ENCODE measurements at regions not wholly inside any gene's neighbourhood (a gene's known extent, or its start where the extent isn't known, plus 50 kb on each side); places are given as distances from the start of the nearest gene placed in this dataset.
"Not testable (repeated sequence)": the region's sequence is repeated elsewhere in the genome, so short reads cannot be mapped to it uniquely, and the experiment has no call there.

DNA sequence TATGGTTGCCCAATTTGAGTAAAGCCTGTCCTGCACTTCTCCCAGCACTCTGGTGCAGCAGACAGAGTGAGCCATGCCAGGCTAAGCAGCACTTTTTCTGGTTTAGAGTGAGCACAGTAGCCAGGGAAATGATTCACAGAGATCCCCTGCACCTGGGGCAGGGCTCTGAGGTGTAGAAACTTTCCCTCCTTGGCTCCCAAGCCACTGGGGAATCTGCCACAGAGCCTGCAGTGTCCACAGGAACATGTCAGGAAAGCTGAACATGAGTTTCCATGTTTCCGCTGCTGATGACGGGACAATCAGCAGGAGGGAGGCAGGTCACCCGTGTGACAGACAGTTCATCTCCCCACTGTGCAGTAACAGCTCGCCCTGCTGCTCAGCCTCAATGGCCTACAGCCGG is 429.9 kb upstream of the B3GAT1 start:
- DNase-seq: no peak

DNA sequence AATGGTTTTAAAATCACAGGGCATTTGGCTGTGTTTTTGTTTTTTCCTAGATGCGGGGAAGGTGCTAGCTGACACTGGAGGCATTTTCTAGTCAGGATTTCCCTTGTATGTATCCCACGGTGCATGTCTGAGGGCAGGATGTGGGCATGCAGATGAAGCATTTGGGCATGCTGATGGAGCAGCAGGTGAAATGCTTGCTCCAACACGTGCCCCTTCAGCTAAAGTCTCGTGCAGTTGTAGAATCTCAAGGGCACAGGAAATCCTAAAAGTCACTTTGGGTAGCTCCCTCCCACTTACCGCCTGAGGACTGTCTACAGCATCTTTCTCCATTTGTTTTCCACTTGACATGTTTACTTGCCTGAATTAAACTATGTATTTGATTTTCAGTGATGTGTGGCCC is 429.4 kb upstream of the B3GAT1 start:
- DNase-seq: no peak

DNA sequence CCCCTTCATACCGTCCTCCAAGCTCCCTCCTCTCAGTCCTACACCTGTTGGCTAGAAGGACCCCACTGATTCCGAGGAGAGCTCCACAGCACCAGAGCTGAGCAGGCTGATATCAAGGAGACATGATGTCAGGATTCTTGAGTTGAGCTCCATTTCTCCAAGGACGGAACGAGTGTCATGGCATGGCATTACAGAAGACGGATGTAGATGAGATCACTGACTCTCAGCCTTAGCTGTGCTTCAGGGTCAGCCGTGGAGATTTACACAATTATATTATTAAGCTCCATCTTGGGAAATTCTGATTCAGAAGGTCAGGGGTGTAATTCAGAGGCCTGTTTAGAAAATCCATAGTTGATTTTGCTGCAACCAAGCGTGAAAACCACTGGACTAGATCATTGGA is 428.9 kb upstream of the B3GAT1 start:
- no peak for DNase-seq

DNA sequence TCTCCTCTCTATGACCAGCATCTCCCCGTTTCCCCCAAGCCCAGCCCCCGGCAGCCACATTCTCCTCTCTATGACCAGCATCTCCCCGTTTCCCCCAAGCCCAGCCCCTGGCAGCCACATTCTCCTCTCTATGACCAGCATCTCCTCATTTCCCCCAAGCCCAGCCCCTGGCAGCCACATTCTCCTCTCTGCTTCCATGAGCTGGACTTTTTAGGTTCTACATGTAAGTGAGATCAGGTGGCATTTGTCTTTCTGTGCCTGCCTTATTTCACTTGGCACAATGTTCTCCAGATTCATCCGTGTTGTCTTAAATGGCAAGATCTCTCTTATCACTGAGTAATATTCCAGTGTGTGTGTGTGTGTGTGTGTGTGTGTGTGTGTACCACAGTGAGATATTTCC is 428.1 kb upstream of the B3GAT1 start:
- DNase-seq: not testable (repeated sequence)

DNA sequence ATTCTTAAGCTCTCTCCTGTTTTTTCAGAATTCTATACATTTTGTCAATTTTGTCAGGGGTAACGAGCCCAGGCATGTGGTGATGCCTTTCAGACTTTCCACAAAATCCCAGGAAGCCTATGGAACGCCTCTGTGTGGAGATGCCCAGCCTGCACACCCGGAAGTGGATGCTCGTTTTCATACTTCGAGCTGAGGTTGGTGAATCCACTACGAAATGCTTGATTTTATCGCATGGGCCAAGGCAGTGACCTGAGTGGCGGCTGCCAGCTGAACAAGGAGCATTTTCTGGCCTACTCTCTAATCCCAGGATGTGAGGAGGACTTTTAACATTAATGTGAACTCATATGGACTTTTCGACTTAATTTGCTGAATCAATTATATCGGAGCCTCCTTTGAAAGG is 426.7 kb upstream of the B3GAT1 start:
- DNase-seq: no peak

DNA sequence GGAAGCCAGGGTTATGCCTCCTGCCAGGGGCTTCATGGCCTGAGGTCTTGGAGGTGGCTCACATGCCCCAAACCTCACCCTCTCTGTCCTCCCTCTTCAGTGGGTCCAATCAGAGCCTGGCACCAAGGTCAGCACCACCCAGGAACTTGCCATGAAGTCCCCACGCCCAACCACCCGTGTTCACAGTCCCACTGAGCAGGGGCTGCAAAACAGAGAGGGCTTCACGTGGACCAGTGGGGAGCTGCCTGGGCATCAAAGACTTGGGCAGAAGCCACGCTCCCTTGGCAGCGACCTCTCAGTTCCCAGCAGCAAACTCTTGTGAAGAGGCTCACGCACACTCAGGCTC is 425.8 kb upstream of the B3GAT1 start:
- DNase-seq: no peak

DNA sequence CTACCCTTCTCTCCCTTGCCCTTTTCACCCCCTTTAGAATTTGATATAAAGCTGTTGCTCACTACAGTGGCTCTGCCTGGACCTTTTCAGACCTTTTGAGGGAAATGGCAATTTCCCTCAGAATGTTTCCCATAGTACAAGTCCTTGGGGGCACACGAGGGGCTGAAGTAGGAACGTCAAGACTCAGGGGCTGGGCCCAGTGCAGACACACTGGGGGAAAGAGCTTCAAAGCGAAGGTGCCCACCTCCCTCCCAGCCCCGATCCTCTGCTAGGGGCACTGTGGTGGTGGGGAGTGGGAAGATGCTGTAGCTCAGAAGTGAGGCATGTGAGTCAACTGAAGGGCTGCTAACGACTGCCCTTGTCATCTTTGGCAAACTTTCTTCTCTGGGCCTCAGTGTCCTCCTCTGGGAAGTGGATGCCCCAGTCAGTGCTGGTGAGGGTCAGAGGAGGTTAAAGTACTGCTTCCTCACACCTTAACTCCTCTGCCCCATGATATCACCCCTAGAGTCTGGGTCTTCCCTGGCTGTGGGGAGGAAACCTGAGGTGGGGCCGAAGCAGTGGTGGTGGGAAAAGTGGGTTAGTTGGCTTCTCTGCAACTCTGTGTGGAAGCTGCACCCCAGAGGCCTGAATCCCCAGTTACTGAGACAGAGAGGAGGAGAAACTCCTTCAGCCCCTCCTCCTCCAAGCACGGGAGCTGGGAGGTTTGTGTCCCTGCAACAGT is 425.3 kb upstream of the B3GAT1 start:
- DNase-seq: no peak

DNA sequence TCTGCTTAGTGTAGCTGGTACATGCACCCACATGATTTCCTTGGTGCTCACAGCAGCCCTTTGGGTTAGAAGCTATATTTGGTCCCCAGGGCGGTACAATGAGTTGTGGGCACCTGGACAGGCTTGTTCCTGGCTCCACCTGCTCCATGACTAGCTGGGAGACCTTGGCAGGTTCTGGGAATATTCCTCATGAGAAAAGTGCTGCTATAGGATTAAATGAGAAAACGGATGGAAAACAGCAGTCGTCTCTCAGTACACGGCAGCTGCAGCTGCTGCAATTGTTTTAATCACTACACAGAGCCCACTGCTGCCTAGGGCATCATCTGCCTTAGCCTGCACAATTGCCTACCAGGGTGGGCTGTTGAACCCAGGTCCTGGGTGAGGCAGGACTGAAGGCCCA is 424.5 kb upstream of the B3GAT1 start:
- DNase-seq: no peak

DNA sequence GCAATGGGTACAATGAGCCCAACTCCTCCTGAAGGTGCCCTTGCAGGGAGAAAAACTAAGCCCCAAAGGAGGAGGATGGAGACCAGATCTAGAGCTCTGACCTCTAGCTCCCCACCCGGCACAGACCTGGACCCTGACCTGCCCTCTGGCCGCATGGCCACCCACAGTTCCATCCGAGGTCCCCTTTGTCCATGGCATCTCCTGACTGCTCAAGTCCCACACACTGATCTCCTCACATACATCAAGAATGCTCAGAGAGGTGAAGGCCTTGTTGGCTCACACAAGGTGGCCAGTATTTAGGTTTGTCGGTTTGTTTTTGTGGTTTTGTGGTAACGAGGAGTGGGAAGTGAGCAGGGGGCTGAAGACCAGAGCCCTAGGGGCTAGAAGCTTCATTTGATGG is 423.5 kb upstream of the B3GAT1 start:
- no peak for DNase-seq

DNA sequence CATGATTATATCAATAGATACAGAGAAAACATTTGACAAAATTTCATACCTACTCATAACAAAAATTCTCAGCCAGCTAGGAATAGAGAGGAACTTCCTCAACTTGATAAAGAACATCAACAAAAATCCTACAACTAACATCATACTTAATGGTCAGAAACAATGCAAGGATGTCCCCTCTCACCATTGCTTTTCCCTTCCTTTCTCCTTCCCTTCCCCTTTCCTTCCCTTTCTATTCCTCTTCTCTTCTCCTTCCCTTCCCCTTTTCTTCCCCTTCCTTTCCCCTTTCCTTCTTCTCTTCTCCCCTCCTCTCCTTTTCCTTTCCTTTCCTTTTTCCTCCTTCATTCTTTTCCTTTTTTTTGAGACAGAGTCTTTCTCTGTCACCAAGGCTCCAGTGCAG is 418.3 kb upstream of the B3GAT1 start:
- DNase-seq: no peak

DNA sequence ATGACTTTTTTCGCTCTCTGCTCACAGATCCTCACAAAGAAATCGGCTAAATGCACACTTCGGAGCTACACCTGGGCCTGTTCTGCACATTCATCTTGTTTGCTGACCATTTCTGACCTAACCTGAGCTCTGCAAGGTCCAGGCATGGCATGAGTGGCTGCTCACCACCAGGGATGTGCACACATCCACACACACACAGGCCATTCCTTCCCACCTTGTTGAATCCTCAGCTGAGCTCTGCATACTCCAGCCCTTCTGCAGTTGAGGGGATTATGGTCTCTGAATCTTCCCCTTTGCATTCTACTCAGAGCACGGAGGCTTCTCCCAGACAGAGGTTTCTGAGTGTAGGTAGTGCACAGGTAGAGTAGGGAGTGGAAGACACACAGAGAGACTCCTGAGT is 411.9 kb upstream of the B3GAT1 start:
- no peak for DNase-seq

DNA sequence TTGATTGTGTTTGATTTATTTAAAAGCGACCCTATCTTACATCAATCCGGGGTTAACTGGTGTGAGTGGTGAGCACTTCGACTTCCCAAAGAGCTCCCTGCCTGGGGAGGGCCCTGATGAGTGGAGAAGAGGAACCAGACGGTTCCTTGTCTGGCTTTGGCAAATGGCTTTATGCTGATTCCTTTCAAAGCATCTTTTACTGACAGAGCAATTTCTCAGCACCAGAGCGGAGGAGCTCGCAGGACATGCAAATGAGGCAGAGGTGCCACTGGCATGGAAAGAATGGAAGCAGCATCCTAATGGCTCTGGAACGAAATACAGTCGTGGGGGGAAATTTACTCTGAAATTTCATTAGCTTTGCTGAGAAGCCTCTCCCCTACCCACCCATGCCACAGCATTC is 410.9 kb upstream of the B3GAT1 start:
- no peak for DNase-seq

DNA sequence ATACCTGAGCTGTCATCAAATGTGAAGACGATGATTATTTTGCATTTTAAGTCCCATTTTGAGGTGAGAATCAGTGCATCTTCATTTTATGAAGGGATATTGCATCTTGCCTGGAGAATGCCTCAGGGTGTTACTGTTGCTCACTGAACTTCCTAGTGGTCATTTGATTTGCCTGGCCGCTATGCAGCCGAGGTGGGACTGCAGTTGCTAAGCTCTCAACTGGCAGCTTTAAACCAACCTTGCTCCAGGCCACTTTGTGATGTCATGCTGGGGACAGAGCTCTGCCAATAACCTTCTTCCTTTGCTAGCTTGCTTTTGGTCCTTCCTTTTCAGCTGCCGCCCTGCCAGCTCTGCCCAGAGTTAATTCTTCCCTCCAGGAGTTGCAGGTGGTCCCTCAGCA is 409.4 kb upstream of the B3GAT1 start:
- no peak for DNase-seq

DNA sequence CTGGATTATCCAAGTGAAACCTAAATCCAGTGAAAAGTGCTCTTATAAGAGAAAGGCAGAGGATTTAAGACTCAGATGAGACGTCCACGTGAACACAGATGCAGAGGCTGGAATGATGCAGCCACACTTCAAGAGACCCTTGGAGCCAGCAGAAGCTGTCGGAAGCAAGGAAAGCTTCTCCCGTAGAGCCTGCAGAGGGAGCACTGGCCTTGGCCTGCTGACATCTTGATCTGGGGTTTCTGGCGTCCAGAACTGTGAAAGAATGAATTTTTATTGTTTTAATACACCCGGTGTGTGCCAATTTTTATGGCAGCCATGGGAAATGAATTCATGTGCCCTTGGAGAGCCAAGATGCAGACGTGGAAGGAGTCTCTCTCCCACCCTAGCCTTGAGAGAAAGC is 407.0 kb upstream of the B3GAT1 start:
- DNase-seq: no peak

DNA sequence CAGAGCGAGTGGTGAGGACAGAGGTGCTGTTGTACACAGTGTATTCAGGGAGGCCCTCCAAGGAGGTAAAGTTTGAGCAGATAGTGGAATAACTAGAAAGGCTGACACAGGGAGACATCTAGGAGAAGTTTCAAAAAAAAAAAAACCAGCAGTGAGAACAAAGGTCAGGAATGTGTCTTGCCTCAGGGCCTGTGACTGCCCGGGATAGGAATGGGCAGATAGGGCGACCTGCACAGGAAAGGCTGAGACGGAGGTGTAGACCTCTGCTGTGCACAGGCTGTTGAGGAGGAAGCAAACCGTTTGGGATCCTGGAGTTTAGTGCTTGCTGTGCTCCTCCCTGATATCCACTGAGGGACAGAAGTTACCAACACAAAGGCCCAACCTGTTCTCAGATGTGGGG is 406.5 kb upstream of the B3GAT1 start:
- no peak for DNase-seq

DNA sequence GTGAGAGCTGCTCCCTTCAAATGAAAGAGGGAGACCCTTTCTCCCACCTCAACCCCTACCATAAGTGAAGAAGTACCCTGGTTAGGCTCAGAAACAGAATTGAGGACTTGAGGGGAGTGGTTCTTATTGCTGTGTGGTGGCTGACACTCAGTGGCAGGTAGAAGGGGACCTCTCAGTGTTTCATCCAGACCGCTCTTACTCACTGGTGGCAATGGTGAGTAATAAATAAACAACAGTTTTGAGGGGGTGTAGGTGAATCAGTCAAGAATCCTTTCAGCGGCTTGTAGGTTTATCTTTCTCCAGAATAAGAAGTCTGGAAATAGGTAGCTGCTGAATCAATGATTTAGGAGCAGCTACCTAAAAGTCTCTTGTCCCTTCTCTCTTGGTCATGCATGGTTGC is 403.4 kb upstream of the B3GAT1 start:
- DNase-seq: no peak

DNA sequence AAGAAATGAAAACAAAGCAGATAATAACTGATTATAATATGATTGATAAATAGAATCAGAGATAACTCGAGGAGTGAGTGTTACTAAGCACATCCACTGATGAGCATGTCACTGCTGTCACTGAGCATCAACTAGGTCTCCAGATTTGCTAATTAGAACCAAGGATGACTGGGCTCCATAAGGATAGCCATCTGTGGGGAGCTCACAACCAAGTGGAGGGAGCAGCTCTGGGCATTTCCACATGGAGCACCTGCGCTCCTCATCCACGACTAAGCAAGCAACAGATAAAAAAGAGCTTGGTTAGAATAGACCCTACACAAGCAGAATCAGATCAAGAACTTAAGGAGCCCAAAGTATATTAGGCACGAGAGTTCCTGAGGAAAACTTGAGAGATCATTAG is 396.0 kb upstream of the B3GAT1 start:
- no peak for DNase-seq

DNA sequence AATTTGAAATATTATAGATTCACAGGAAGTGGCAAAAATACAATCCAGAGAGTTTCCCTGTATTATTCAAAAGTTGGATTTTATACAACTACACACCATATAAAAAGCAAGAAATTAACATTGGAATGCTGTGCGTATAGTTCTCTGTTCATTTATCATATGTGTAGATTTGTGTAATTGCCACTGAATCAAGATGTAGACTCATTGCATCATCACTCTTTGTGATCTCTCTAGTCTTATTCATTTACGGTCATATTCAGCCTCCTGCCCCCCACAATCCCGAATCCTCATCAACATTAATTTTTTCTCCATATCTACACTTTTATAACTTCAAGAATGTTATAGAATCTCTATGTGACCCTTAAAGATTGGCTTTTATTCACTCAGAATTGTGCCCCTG is 390.6 kb upstream of the B3GAT1 start:
- DNase-seq: no peak

DNA sequence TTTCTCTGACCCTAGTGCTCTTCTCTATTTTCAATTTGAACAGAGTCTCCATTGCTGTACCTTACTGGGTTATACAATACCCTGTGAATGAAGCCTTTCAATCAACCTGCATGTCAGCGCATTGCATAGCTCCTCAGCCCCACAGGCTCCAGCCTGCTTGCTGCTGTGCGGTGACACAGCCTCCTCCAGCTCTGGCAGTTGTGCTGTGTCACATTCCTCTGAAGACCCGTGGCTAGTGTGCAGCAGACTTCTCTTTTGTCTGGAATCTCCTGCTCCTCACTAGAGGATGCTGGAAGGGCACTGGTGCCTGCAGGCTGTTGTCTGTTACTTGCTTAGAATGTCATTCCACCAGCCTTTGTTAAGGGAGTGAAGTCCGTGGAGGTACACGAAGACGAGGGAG is 390.1 kb upstream of the B3GAT1 start:
- no peak for DNase-seq

DNA sequence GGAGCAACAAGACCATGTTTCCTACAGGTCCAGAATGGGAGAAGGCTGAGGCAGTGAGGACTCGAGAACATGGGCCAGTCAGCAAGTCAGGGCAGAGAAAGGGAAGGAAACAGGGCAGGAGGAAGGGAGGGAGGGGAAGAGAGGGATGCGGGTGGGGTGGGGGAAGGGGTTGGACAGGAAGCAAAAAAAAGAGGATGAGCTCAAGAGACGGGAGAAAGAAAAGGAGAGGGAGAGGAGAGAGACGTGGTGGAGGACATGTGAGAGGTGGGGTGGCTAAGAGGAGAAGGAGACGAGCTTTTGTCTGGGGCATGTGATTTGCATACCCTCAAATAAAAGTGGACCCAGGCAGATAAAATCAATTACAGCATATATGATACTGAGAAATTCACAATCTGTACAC is 389.5 kb upstream of the B3GAT1 start:
- no peak for DNase-seq

DNA sequence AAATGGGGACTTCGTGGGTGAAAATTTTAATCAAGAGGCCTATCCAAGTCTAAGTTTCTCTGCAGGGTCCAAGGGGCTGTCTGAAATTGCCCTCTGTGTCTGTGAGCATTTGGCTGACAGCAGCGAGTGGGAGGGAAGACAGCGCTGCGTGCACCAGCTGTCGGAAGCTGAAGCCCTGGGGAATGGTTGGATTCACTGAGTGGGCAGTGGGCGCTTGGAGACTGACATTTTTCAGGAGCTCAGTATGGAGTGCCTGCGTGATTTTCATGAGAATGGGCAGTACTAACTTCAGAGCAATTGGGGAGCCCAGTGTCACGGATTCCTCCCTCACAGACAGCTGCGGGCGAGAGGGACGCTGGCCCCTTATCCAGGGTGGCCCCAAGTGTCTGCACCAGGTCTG is 388.8 kb upstream of the B3GAT1 start:
- DNase-seq: no peak

DNA sequence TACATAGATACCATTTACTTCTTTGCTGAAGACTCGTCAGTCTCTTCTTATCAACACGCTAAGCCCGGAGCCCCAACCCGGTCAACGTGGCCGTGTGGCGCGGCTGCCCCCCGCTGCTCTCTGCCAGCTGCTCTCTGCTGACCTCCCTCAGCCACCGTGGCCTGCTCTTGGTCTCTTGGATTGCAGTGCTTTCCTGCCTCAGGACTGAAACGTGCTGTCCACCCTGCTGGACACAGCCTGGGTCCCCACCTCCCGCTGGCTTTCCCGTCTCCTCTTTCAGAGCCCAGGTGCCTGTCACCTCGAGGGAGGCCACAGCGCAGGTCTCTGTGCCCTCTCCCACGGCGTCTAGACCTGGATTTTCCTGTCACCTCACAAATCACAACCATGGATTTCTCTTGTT is 388.1 kb upstream of the B3GAT1 start:
- DNase-seq: no peak

DNA sequence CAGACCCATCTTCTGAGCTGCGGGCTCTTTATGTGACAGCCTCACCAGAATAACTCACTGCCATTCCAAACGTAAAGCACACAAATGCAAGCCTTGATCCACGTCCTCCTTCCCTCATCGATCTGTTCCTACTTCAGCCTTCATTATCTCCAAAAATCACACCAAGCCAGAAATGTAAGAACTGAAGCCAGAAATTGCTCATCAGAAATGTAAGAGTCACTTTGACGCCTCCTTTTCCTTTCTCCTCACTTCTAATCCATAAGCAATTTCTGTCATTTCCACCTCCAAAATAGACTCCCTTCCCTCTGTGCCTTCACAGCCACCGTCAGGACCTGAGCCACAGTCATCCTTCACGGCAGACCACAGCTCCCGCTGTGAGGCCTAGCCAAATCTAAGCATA is 387.3 kb upstream of the B3GAT1 start:
- DNase-seq: no peak

DNA sequence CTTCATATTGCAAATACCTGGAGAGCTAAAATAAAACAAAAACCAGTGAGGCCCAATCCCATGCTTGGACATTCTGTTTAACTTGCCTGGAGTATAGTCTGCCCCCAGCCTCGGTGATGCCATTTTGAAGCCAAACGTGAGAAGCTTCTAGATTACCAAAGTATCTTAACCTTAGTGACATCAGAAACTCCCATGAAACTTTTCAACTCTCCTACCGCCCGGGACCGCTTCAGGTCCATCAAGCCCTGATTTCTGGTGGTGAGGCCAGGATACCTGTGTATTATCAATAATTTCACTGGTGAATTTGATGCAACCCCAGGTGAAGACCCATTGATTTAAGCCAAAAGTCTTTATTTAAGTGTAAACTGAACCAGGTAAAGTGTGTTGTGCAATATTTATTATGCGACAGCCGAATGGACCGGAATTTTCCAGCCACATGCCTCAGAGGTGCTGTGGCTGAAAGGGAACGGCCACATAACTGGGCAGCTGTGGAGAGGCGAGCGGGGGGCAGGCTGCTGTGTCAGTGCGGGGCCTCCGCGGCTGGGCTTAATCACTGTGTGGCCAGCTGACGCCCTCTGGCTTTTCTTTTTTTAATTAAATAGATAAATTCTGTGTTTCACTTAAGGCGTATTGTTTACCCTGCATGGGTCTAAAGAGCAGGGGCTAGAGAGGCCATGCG is 385.5 kb upstream of the B3GAT1 start:
- no peak for DNase-seq

DNA sequence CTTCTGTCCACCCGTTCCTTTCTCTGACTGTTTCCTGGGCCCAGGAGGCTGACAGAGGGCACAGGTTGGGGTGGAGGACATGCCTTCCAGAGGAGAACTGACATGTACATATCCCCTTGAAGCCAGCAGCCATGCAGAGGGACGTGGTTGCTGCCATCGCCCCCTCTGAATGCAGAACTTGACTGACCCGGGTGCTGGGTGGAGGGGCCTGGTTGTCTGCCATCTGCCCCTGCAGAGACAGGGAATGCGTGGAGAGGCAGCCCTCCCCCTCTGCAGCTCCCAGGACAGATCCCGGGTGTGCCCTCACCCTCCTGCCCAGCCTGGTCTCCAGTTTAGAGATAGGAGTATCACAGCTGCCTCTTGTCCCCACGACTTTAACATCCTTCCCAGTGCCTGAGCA is 383.0 kb upstream of the B3GAT1 start:
- DNase-seq: no peak

All from stimulated activated CD4-positive, alpha-beta T cell treated with anti-CD3 and anti-CD28 coated beads, Interleukin-15, amount 100 ng/mL, for 24 hours (primary cell).